GM12872 (cell line): ENCODE measurements at regions not wholly inside any gene's neighbourhood (a gene's known extent, or its start where the extent isn't known, plus 50 kb on each side); places are given as distances from the start of the nearest gene placed in this dataset.

Experiments used
- TF ChIP-seq, protein P1 (sequence below): IDR thresholded peaks from 3 replicates; pipeline ENCODE4 v1.5.1; 2011; ENCODE audit warnings: low read depth, mild to moderate bottlenecking, low read length, moderate library complexity; ENCODE audit not compliant: insufficient read depth

- TF ChIP-seq, protein P1, sequence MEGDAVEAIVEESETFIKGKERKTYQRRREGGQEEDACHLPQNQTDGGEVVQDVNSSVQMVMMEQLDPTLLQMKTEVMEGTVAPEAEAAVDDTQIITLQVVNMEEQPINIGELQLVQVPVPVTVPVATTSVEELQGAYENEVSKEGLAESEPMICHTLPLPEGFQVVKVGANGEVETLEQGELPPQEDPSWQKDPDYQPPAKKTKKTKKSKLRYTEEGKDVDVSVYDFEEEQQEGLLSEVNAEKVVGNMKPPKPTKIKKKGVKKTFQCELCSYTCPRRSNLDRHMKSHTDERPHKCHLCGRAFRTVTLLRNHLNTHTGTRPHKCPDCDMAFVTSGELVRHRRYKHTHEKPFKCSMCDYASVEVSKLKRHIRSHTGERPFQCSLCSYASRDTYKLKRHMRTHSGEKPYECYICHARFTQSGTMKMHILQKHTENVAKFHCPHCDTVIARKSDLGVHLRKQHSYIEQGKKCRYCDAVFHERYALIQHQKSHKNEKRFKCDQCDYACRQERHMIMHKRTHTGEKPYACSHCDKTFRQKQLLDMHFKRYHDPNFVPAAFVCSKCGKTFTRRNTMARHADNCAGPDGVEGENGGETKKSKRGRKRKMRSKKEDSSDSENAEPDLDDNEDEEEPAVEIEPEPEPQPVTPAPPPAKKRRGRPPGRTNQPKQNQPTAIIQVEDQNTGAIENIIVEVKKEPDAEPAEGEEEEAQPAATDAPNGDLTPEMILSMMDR: no peak
Measured at GRCh38 chr13:59478908-59479307, 684.8 kb downstream of the DIAPH3 start.

DNA sequence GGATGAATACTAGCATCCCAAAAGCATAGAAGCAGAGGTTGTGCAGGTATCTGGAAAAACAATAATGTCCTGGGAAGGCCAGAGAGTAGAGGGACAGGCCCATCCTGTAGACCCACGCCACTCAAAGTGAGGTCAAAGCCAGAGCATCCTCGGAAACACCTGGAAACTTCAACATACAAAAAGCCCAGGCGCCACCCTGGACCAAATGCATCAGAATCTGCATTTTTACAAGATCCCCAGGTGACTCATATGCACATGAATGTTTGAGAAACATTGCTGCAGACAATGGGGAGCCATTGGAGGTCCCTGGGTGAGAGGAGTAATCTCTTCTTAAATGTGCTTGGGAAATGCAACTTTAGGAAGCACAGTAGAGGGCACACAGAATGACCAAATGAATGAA, 684.1 kb downstream of the DIAPH3 start:
- TF ChIP-seq, protein P1: no peak

DNA sequence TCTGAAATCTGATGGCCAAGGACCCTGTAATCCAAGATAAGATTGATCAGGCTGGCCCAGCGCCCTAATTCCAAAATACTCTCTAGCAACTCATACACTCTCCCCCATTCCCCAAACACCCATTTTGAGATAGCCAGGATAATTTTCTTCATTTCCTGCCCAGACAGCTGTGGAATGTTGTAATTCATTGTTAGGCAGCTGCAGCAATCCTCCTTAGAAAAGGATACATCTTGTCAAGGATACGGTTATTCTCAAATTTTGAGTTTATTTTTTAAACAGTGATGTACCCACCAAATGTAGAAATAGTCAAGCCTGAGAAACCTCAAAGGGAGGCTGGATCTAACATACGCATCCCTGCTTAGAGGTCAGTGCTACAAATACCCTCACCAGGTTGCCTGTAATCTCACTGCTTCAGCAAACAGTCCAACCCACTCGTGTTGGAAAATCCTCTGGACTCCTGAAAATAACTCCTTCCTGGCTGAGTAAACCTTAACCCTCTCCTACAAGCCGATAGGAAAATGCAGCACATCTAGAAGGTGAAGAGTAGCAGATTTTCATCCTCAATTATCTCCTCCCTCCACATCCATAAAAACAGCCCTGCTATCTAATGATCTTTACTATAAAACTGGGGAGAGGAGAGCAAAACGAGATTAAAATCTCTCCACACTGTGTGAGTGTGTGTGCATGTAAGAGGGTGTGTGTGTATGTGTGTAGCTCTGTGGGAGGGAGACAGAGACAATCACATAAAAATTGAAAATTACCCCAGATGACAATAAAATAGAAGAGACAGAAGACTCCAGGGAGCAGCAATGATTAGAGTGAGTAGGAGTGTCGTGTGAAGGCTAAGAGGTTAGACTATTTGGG, 683.1 kb downstream of the DIAPH3 start:
- TF ChIP-seq, protein P1: no peak

DNA sequence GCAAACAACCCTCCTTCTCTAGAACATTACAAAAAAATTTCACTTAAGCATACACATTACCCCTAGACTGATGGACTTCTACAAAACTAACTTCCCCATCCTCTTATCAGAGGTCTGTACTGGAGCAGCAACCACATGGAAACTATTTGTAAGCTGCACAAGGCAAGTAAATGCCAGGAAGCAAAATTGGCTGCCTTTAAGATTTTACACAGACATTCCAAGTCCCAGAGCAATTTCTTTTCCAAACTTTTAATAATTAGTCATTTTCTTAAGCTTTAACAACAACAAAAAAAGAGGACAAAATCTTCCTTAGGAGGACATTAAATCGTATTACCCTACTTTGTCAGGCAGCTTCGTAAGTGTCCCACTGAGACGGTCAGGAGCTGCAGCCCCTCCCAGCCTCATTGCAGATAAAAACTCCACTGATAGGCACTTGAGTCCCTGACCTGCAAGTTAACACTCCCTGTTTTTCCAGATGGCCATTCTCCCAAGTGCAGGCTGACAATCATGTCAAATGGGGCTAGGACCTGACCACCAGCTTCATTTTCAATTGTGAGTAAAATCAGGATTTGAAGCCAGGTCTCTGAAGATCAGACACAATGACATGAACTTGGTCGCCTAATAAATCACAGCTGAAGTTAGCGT, 680.1 kb downstream of the DIAPH3 start:
- TF ChIP-seq, protein P1: no peak

DNA sequence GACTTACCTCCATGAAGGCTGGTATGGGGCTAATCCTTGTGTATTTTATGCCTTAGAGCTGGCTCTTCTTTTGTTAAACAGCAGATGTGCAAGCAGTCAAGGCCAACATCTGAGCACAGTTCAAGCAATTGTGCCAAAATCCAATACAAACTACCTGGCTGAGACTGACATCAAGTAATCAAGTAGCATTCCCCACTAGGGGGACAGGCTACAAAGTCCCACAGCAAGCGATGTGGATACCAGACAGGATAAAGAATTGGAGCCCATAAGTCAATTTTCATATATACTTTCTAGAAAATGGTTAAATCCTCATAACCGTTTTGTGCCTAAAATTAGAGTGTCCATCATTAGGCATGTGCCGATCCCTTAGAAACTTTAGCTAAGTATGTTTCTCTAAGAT, 675.8 kb downstream of the DIAPH3 start:
- TF ChIP-seq, protein P1: no peak

GRCh38 chr13:59488436-59488835, 675.3 kb downstream of the DIAPH3 start:
- TF ChIP-seq, protein P1: no peak

DNA sequence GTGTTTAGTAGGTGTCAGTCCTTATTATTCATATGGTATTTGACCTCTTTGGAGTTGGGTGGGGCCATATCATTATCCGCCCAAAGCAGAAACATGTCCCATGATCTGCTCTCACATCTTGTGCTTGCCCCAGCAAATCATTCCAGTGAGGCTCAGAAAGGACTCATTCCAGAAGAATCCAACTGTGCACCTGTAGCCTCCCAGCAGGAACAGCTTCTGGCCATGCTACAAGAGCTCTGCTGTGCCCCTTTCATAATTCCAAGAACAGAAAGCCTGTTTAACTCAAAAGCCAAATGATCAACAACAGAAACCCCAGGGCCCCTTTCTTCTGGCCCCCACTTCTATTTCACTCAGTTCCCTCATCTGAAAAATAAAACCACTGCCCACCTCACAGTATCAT, 673.1 kb downstream of the DIAPH3 start:
- TF ChIP-seq, protein P1: no peak
